ENCODE measurements at regions not wholly inside any gene's neighbourhood (a gene's known extent, or its start where the extent isn't known, plus 50 kb on each side); places are given as distances from the start of the nearest gene placed in this dataset.

GRCh38 chr3:181794011-181794790 lies 82.5 kb downstream of the SOX2 start:
- DNase-seq: no peak
- CTCF ChIA-PET: no interaction called here
- Mint-ChIP-seq H3K27me3 (ENCODE audit: insufficient read depth, unreplicated experiment) (no peaks in the 10 kb centered on the region), H3K4me1 (ENCODE audit: low read depth, unreplicated experiment) (no peaks in the 10 kb centered on the region), H3K36me3 (ENCODE audit: insufficient read depth, unreplicated experiment) (no peaks in the 10 kb centered on the region), H3K4me3 (ENCODE audit: unreplicated experiment) (no peak overlapping the region), H3K9me3 (ENCODE audit: unreplicated experiment) (no peaks in the 10 kb centered on the region), H3K27ac (ENCODE audit: unreplicated experiment) (no peak overlapping the region)
- no peaks in the 10 kb centered on the region for H3K36me3 ChIP-seq (ENCODE audit: control insufficient read depth, insufficient read depth, low read length)
- H3K4me3 ChIP-seq (ENCODE audit: low read depth, low read length): no peak overlapping the region
- POLR2A ChIA-PET: no interaction called here
- no peaks in the 10 kb centered on the region for H3K9me3 ChIP-seq
- no peaks in the 10 kb centered on the region for H3K27me3 ChIP-seq (replicated peaks; ENCODE audit: control insufficient read depth, insufficient read depth, low read length)
- TF ChIP-seq, protein P1, sequence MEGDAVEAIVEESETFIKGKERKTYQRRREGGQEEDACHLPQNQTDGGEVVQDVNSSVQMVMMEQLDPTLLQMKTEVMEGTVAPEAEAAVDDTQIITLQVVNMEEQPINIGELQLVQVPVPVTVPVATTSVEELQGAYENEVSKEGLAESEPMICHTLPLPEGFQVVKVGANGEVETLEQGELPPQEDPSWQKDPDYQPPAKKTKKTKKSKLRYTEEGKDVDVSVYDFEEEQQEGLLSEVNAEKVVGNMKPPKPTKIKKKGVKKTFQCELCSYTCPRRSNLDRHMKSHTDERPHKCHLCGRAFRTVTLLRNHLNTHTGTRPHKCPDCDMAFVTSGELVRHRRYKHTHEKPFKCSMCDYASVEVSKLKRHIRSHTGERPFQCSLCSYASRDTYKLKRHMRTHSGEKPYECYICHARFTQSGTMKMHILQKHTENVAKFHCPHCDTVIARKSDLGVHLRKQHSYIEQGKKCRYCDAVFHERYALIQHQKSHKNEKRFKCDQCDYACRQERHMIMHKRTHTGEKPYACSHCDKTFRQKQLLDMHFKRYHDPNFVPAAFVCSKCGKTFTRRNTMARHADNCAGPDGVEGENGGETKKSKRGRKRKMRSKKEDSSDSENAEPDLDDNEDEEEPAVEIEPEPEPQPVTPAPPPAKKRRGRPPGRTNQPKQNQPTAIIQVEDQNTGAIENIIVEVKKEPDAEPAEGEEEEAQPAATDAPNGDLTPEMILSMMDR (IDR thresholded peaks at IDR 0.05; ENCODE audit: insufficient read depth in 1 of 2, low read depth in 1 of 2, low read length in 1 of 2, severe bottlenecking in 1 of 2, unreplicated experiment in 1 of 2): no peak
- no peaks in the 10 kb centered on the region for H3K4me1 ChIP-seq
- no TSS peak for BruUV-seq (replicated peaks)
- intact Hi-C loops (cut with micrococcal nuclease; ENCODE audit: unreplicated experiment): no loop called here

- TF ChIP-seq, protein P1 (IDR thresholded peaks at IDR 0.05; ENCODE audit: insufficient read depth in 1 of 2, low read depth in 1 of 2, low read length in 1 of 2, severe bottlenecking in 1 of 2, unreplicated experiment in 1 of 2): no peak
- DNase-seq: no peak
- no peaks in the 10 kb centered on the region for H3K27me3 ChIP-seq (replicated peaks; ENCODE audit: control insufficient read depth, insufficient read depth, low read length)
- no peaks in the 10 kb centered on the region for H3K36me3 ChIP-seq (ENCODE audit: control insufficient read depth, insufficient read depth, low read length)
- Mint-ChIP-seq H3K4me3 (ENCODE audit: unreplicated experiment) (no peak overlapping the region), H3K27ac (ENCODE audit: unreplicated experiment) (no peak overlapping the region), H3K36me3 (ENCODE audit: insufficient read depth, unreplicated experiment) (no peaks in the 10 kb centered on the region), H3K27me3 (ENCODE audit: insufficient read depth, unreplicated experiment) (no peaks in the 10 kb centered on the region), H3K4me1 (ENCODE audit: low read depth, unreplicated experiment) (no peaks in the 10 kb centered on the region), H3K9me3 (ENCODE audit: unreplicated experiment) (no peaks in the 10 kb centered on the region)
- intact Hi-C loops (cut with micrococcal nuclease; ENCODE audit: unreplicated experiment): no loop called here
- ChIA-PET CTCF (no interaction called here), POLR2A (no interaction called here)
- H3K4me3 ChIP-seq (ENCODE audit: low read depth, low read length): no peak overlapping the region
- no TSS peak for BruUV-seq (replicated peaks)
- no peaks in the 10 kb centered on the region for H3K9me3 ChIP-seq
- H3K4me1 ChIP-seq: no peaks in the 10 kb centered on the region
These were observed 84.9 kb downstream of the SOX2 start for GRCh38 chr3:181796641-181797040.

DNA sequence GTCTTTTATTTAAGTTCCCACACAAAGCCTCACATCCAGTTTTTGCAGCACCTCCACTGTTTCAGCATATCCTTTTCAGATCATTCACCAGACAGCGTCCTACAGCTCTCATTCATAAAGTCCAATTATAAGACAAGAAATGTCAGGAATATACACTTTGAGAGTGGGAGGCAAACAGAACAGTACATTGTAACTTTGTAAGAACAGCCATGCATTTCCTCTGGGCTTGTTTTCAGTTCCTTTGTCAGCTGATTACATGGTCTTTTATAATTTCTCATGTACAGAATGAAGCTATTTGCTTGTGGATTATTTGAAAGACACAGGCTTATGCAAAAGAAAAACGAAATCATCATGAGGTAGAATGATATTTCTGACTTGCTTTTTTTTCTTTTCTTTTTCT lies 85.7 kb downstream of the SOX2 start:
- Mint-ChIP-seq H3K27ac (ENCODE audit: unreplicated experiment) (no peak overlapping the region), H3K27me3 (ENCODE audit: insufficient read depth, unreplicated experiment) (no peaks in the 10 kb centered on the region), H3K4me3 (ENCODE audit: unreplicated experiment) (no peak overlapping the region), H3K9me3 (ENCODE audit: unreplicated experiment) (no peaks in the 10 kb centered on the region), H3K4me1 (ENCODE audit: low read depth, unreplicated experiment) (no peaks in the 10 kb centered on the region), H3K36me3 (ENCODE audit: insufficient read depth, unreplicated experiment) (no peaks in the 10 kb centered on the region)
- DNase-seq: no peak
- Histone ChIP-seq H3K27me3 (replicated peaks; ENCODE audit: control insufficient read depth, insufficient read depth, low read length) (no peaks in the 10 kb centered on the region), H3K9me3 (no peaks in the 10 kb centered on the region), H3K36me3 (ENCODE audit: control insufficient read depth, insufficient read depth, low read length) (no peaks in the 10 kb centered on the region), H3K4me3 (ENCODE audit: low read depth, low read length) (no peak overlapping the region), H3K4me1 (no peaks in the 10 kb centered on the region)
- intact Hi-C loops (cut with micrococcal nuclease; ENCODE audit: unreplicated experiment): no loop called here
- CTCF ChIA-PET: no interaction called here
- POLR2A ChIA-PET: no interaction called here
- no TSS peak for BruUV-seq (replicated peaks)
- TF ChIP-seq, protein P1 (IDR thresholded peaks at IDR 0.05; ENCODE audit: insufficient read depth in 1 of 2, low read depth in 1 of 2, low read length in 1 of 2, severe bottlenecking in 1 of 2, unreplicated experiment in 1 of 2): no peak
